GM12872 (cell line): ENCODE measurements at regions not wholly inside any gene's neighbourhood (a gene's known extent, or its start where the extent isn't known, plus 50 kb on each side); places are given as distances from the start of the nearest gene placed in this dataset.

Source experiments
- CTCF ChIP-seq: IDR thresholded peaks from 3 replicates; pipeline ENCODE4 v1.5.1; 2011; ENCODE audit warnings: low read depth, mild to moderate bottlenecking, low read length, moderate library complexity; ENCODE audit not compliant: insufficient read depth

GRCh38 chr3:19825193-19825592 is 108.8 kb downstream of the EFHB start:
- TF ChIP-seq CTCF: no peak

GRCh38 chr3:19822805-19823204 is 111.2 kb downstream of the EFHB start:
- TF ChIP-seq CTCF: no peak

GRCh38 chr3:19816631-19817030 is 117.4 kb downstream of the EFHB start:
- TF ChIP-seq CTCF: no peak

GRCh38 chr3:19815805-19816204 is 118.2 kb downstream of the EFHB start:
- no peak for TF ChIP-seq CTCF

GRCh38 chr3:19811689-19812088 is 122.3 kb downstream of the EFHB start:
- TF ChIP-seq CTCF: no peak

- TF ChIP-seq CTCF: no peak
Observed at GRCh38 chr3:19808834-19809233, 125.2 kb downstream of the EFHB start.

GRCh38 chr3:19799887-19800286 is 134.1 kb downstream of the EFHB start:
- TF ChIP-seq CTCF: no peak

GRCh38 chr3:19799115-19799514 is 134.9 kb downstream of the EFHB start:
- TF ChIP-seq CTCF: no peak
